IMR-90 (cell line): ENCODE measurements at regions not wholly inside any gene's neighbourhood (a gene's known extent, or its start where the extent isn't known, plus 50 kb on each side); places are given as distances from the start of the nearest gene placed in this dataset.

Experiments used
- ATAC-seq: fragments of 200-7000 bp; cut with Tn5 transposase; 2 replicates; pipeline ENCODE4 v1.9.1; 2020; ENCODE audit warnings: low read depth, mild to moderate bottlenecking, moderate library complexity
- BruUV-seq: library from RNA; stranded (reverse); fragments of 400-500 nt; replicated peaks from 2 replicates; lab custom pipeline; 2021; lab: Mats Ljungman, UMichigan
- CTCF ChIA-PET: fragments of 300-600 bp; formaldehyde crosslinking; extraction: SDS; loops from one replicate; lab custom pipeline; 2021; ENCODE audit warnings: antibody characterized with exemption; lab: Yijun Ruan, JAX
- POLR2A ChIA-PET: fragments of 300-600 bp; sonication (Branson Sonifier 250); formaldehyde crosslinking; loops from one replicate; lab custom pipeline; 2022; ENCODE audit warnings: antibody characterized with exemption; ENCODE audit not compliant: unreplicated experiment; lab: Charles Lee
- DNase-seq: peaks from one replicate; pipeline ENCODE4 v3.0.0; 2013
- H2AFZ ChIP-seq: replicated peaks from 2 replicates; pipeline ENCODE3; 2013; ENCODE audit warnings: low read length, mild to moderate bottlenecking; ENCODE audit not compliant: poor library complexity
- H2AK5ac ChIP-seq: 2 replicates; pipeline ENCODE4 v1.6.1; 2013; ENCODE audit warnings: low read depth, low read length, inconsistent platforms
- H2AK9ac ChIP-seq: replicated peaks from 2 replicates; pipeline ENCODE3; 2013; ENCODE audit warnings: mild to moderate bottlenecking, low read depth, low read length, moderate library complexity; ENCODE audit not compliant: poor library complexity
- H2BK120ac ChIP-seq: 2 replicates; pipeline ENCODE4 v1.6.1; 2013; ENCODE audit warnings: low read depth, low read length, inconsistent platforms
- H2BK15ac ChIP-seq: 3 replicates; pipeline ENCODE4 v1.6.1; 2013; ENCODE audit warnings: low read depth, low read length, inconsistent platforms
- H2BK20ac ChIP-seq: 2 replicates; pipeline ENCODE4 v1.6.1; 2013; ENCODE audit warnings: low read depth, mild to moderate bottlenecking, inconsistent platforms, low read length, moderate library complexity
- H2BK5ac ChIP-seq: 2 replicates; pipeline ENCODE4 v1.6.1; 2013; ENCODE audit warnings: mild to moderate bottlenecking, low read depth, low read length, inconsistent platforms; ENCODE audit not compliant: poor library complexity, severe bottlenecking
- H3K14ac ChIP-seq: replicated peaks from 2 replicates; pipeline ENCODE4 v1.6.1; 2013; ENCODE audit warnings: low read depth, low read length, inconsistent platforms
- H3K18ac ChIP-seq: 2 replicates; pipeline ENCODE4 v1.6.1; 2013; ENCODE audit warnings: low read depth, low read length, control low read depth
- H3K23ac ChIP-seq: 2 replicates; pipeline ENCODE4 v1.6.1; 2013; ENCODE audit warnings: low read depth, low read length, inconsistent platforms
- H3K27ac ChIP-seq: 2 replicates; pipeline ENCODE4 v1.5.1; 2013; ENCODE audit warnings: mild to moderate bottlenecking, control low read depth, low read length; ENCODE audit not compliant: insufficient read depth
- H3K27me3 ChIP-seq: 2 replicates; pipeline ENCODE4 v1.6.1; 2013; ENCODE audit warnings: low read length; ENCODE audit not compliant: control insufficient read depth, insufficient read depth
- H3K36me3 ChIP-seq: 2 replicates; pipeline ENCODE4 v1.6.1; 2013; ENCODE audit warnings: low read length, mixed read lengths; ENCODE audit not compliant: control insufficient read depth, insufficient read depth
- H3K4ac ChIP-seq: 2 replicates; pipeline ENCODE4 v1.6.1; 2013; ENCODE audit warnings: low read depth, low read length, inconsistent platforms
- H3K4me1 ChIP-seq: 2 replicates; pipeline ENCODE4 v1.6.1; 2013; ENCODE audit warnings: low read length, mixed read lengths; ENCODE audit not compliant: control insufficient read depth, insufficient read depth
- H3K4me2 ChIP-seq: 2 replicates; pipeline ENCODE4 v1.6.1; 2013; ENCODE audit warnings: low read depth, mild to moderate bottlenecking, control low read depth, low read length, moderate library complexity
- H3K4me3 ChIP-seq: 2 replicates; pipeline ENCODE4 v1.5.1; 2013; ENCODE audit warnings: low read depth, mild to moderate bottlenecking, control low read depth, low read length, moderate library complexity; ENCODE audit not compliant: insufficient read depth
- H3K56ac ChIP-seq: 2 replicates; pipeline ENCODE4 v1.6.1; 2013; ENCODE audit warnings: low read length, inconsistent platforms; ENCODE audit not compliant: insufficient read depth; ENCODE audit errors: extremely low read depth
- H3K79me1 ChIP-seq, 2 experiments: 2 replicates each; pipeline ENCODE4 v1.6.1; 2013; ENCODE audit warnings: low read length in 2 of 2, inconsistent platforms in 1 of 2, low read depth in 1 of 2
- H3K9ac ChIP-seq: 2 replicates; pipeline ENCODE4 v1.6.1; 2013; ENCODE audit warnings: low read depth, low read length, control low read depth
- H3K9me1 ChIP-seq: 2 replicates; pipeline ENCODE4 v1.6.1; 2013; ENCODE audit warnings: low read length, inconsistent platforms; ENCODE audit not compliant: insufficient read depth
- H3K9me3 ChIP-seq: 2 replicates; pipeline ENCODE4 v1.6.1; 2013; ENCODE audit warnings: low read length; ENCODE audit not compliant: control insufficient read depth, insufficient read depth
- H4K20me1 ChIP-seq: 2 replicates; pipeline ENCODE4 v1.6.1; 2013; ENCODE audit warnings: low read length, inconsistent platforms; ENCODE audit not compliant: insufficient read depth
- H4K5ac ChIP-seq: 2 replicates; pipeline ENCODE4 v1.6.1; 2013; ENCODE audit warnings: mild to moderate bottlenecking, low read depth, low read length, control low read depth
- H4K8ac ChIP-seq, 2 experiments: 2 replicates each; pipeline ENCODE4 v1.6.1; 2013; ENCODE audit warnings: low read depth in 2 of 2, low read length in 2 of 2, control low read depth in 1 of 2, inconsistent platforms in 1 of 2
- H4K91ac ChIP-seq: 2 replicates; pipeline ENCODE4 v1.6.1; 2013; ENCODE audit warnings: low read depth, low read length, inconsistent platforms; ENCODE audit not compliant: insufficient read depth
- BHLHE40 ChIP-seq: fragments of 150-350 bp; IDR thresholded peaks from 2 replicates; pipeline ENCODE4 v1.6.1; 2016; ENCODE audit warnings: mild to moderate bottlenecking, low read depth, low read length
- CEBPB ChIP-seq: IDR thresholded peaks from 2 replicates; pipeline ENCODE4 v1.6.1; 2012; ENCODE audit warnings: low read depth, low read length, improper control_type of control experiment
- CHD1 ChIP-seq: IDR thresholded peaks from 2 replicates; pipeline ENCODE4 v1.6.1; 2012; ENCODE audit warnings: low read depth, low read length, improper control_type of control experiment
- CTCF ChIP-seq: conservative IDR thresholded peaks from 2 replicates; pipeline ENCODE4 v1.5.1; 2012; ENCODE audit warnings: mild to moderate bottlenecking, low read depth, low read length, improper control_type of control experiment
- ELK1 ChIP-seq: fragments of 150-350 bp; IDR thresholded peaks from 2 replicates; pipeline ENCODE4 v1.6.1; 2016; ENCODE audit warnings: low read depth, mild to moderate bottlenecking, low read length, moderate library complexity, borderline replicate concordance
- FOS ChIP-seq: fragments of 150-350 bp; IDR thresholded peaks from 2 replicates; pipeline ENCODE4 v1.6.1; 2016; ENCODE audit warnings: low read depth, low read length
- MAFK ChIP-seq: IDR thresholded peaks from 2 replicates; pipeline ENCODE4 v1.6.1; 2012; ENCODE audit warnings: low read depth, low read length, improper control_type of control experiment
- MAZ ChIP-seq: IDR thresholded peaks from 2 replicates; pipeline ENCODE4 v1.6.1; 2012; ENCODE audit warnings: low read depth, mild to moderate bottlenecking, low read length, improper control_type of control experiment, moderate library complexity, borderline replicate concordance
- MXI1 ChIP-seq: IDR thresholded peaks from 2 replicates; pipeline ENCODE4 v1.6.1; 2012; ENCODE audit warnings: low read depth, mild to moderate bottlenecking, low read length, moderate library complexity, borderline replicate concordance
- NFE2L2 ChIP-seq: fragments of 150-350 bp; IDR thresholded peaks from 2 replicates; pipeline ENCODE4 v1.6.1; 2016; ENCODE audit warnings: low read depth, mild to moderate bottlenecking, low read length
- POLR2A ChIP-seq: IDR thresholded peaks from 2 replicates; pipeline ENCODE4 v1.6.1; 2012; ENCODE audit warnings: mild to moderate bottlenecking, low read depth, low read length
- RAD21 ChIP-seq: IDR thresholded peaks from 2 replicates; pipeline ENCODE4 v1.6.1; 2012; ENCODE audit warnings: low read length, improper control_type of control experiment
- RCOR1 ChIP-seq: IDR thresholded peaks from 2 replicates; pipeline ENCODE4 v1.6.1; 2012; ENCODE audit warnings: mild to moderate bottlenecking, low read length, improper control_type of control experiment; ENCODE audit not compliant: insufficient replicate concordance
- RFX5 ChIP-seq: IDR thresholded peaks from 2 replicates; pipeline ENCODE4 v1.8.0; 2012; ENCODE audit warnings: low read depth, mild to moderate bottlenecking, low read length, moderate library complexity
- SMC3 ChIP-seq: fragments of 150-350 bp; IDR thresholded peaks from 2 replicates; pipeline ENCODE4 v1.6.1; 2016; ENCODE audit warnings: low read depth, mild to moderate bottlenecking, antibody characterized with exemption, low read length, moderate library complexity
- USF2 ChIP-seq: fragments of 150-350 bp; IDR thresholded peaks from 2 replicates; pipeline ENCODE4 v1.6.1; 2017; ENCODE audit warnings: mild to moderate bottlenecking, antibody characterized with exemption, low read length, low read depth
- WGBS, 2 experiments: methylation state at CpG; one replicate each; pipeline versions ENCODE4 v1.1.5 to v1.1.7; 2013; ENCODE audit warnings: missing lambda C conversion rate in 2 of 2; ENCODE audit not compliant: insufficient read length in 1 of 2; ENCODE audit errors: extremely low coverage in 2 of 2; 5-methylcytosine and 5-hydroxymethylcytosine counted together
- dilution Hi-C: fragments of 300-500 bp; cut with HindIII; formaldehyde crosslinking; loops from one replicate; pipeline ENCODE4 v1.14.3; 2018; ENCODE audit warnings: low sequenced_read_pairs; ENCODE audit not compliant: unreplicated experiment
- in situ Hi-C: fragments of 300-500 bp; cut with MboI; formaldehyde crosslinking; loops from 3 replicates; pipeline ENCODE4 v1.14.3; 2019; ENCODE audit warnings: low sequenced_read_pairs, inconsistent platforms, mixed read lengths
- intact Hi-C: fragments of 100-400 bp; cut with micrococcal nuclease; formaldehyde crosslinking; loops from 2 replicates; pipeline ENCODE4 v1.10.0; 2022

GRCh38 chr5:123294544-123294943 lies 128.7 kb downstream of the CEP120 start:
- no peak for ATAC-seq
- H3K4ac ChIP-seq = no peak overlapping the region
- H3K9me1 ChIP-seq = no peaks in the 10 kb centered on the region
- no peak overlapping the region for H3K9ac ChIP-seq
- H4K5ac ChIP-seq = no peak overlapping the region
- BruUV-seq = no TSS peak
- POLR2A ChIA-PET = no interaction called here
- H2BK5ac ChIP-seq = no peak overlapping the region
- H3K4me3 ChIP-seq = no peak overlapping the region
- no peaks in the 10 kb centered on the region for H3K79me1 ChIP-seq
- no peak overlapping the region for H2AFZ ChIP-seq
- no peak for TF ChIP-seq CTCF
- no peak for TF ChIP-seq MXI1
- no peak for TF ChIP-seq BHLHE40
- no peak for TF ChIP-seq RCOR1
- no peak for TF ChIP-seq RFX5
- no peak for TF ChIP-seq FOS
- no peak for TF ChIP-seq CHD1
- no peak for TF ChIP-seq MAFK
- TF ChIP-seq SMC3 = no peak
- no peak for TF ChIP-seq ELK1
- TF ChIP-seq POLR2A = no peak
- no peak for TF ChIP-seq MAZ
- no peak for TF ChIP-seq USF2
- TF ChIP-seq RAD21 = no peak
- no peak for TF ChIP-seq CEBPB
- TF ChIP-seq NFE2L2 = no peak
- DNase-seq = no peak
- H3K56ac ChIP-seq = no peak overlapping the region
- no peak overlapping the region for H3K18ac ChIP-seq
- CTCF ChIA-PET = no interaction called here
- no peak overlapping the region for H3K14ac ChIP-seq
- in situ Hi-C loops (no loop called here), dilution Hi-C loops (no loop called here), intact Hi-C loops (no loop called here)
- no peaks in the 10 kb centered on the region; the same call in none of the 2 replicates for H3K27me3 ChIP-seq
- H3K36me3 ChIP-seq = no peaks in the 10 kb centered on the region
- no peaks in the 10 kb centered on the region for H4K20me1 ChIP-seq
- no peak overlapping the region for H2AK9ac ChIP-seq
- no peaks in the 10 kb centered on the region for H3K4me1 ChIP-seq
- H3K9me3 ChIP-seq = 0 out of 2 replicates have a peak, but pooled peaks cover 2% of the 10 kb centered on the region
- H4K8ac ChIP-seq = no peak overlapping the region
- H3K23ac ChIP-seq = no peak overlapping the region
- no peak overlapping the region for H3K4me2 ChIP-seq
- H2BK120ac ChIP-seq = no peak overlapping the region
- no peak overlapping the region for H2BK15ac ChIP-seq
- H4K91ac ChIP-seq = no peak overlapping the region
- WGBS, 2 experiments = no CpG with 5 or more reads among the region's 1 CpG
- no peak overlapping the region for H3K27ac ChIP-seq
- no peak overlapping the region for H2AK5ac ChIP-seq
- no peak overlapping the region for H2BK20ac ChIP-seq
